Omental fat pad (tissue), 3 donors: ENCODE measurements at regions not wholly inside any gene's neighbourhood (a gene's known extent, or its start where the extent isn't known, plus 50 kb on each side); places are given as distances from the start of the nearest gene placed in this dataset.

Experiments
- ATAC-seq: fragments of 150-250 bp; one replicate; pipeline ENCODE4 v1.9.1; 2016; ENCODE audit warnings: mild to moderate bottlenecking, moderate library complexity; ENCODE audit not compliant: low FRiP score
- DNase-seq: peaks from one replicate; pipeline ENCODE4 v3.0.0-alpha.2; 2019; ENCODE audit warnings: low spot score
- CTCF ChIP-seq, 3 donors: fragments of 450-650 bp; IDR thresholded peaks; one replicate each; pipeline ENCODE4 v1.5.1; 2016 to 2017; ENCODE audit warnings: antibody characterized with exemption in 3 of 3, mild to moderate bottlenecking in 3 of 3, moderate library complexity in 2 of 3

GRCh38 chr7:84704380-84704779, 482.5 kb downstream of the SEMA3D start:
- ATAC-seq (no peak), DNase-seq (no peak)
- TF ChIP-seq CTCF (IDR thresholded peaks at IDR 0.05), result no peak

GRCh38 chr7:84701524-84702306, 485.1 kb downstream of the SEMA3D start:
- no peak for ATAC-seq
- no peak for DNase-seq
- TF ChIP-seq CTCF (IDR thresholded peaks at IDR 0.05), result no peak

- no peak for TF ChIP-seq CTCF (IDR thresholded peaks at IDR 0.05)
- ATAC-seq, result no peak
- no peak for DNase-seq
These were observed 486.1 kb downstream of the SEMA3D start for GRCh38 chr7:84700563-84701370.

GRCh38 chr7:84697506-84697905, 489.4 kb downstream of the SEMA3D start:
- no peak for ATAC-seq
- TF ChIP-seq CTCF (IDR thresholded peaks at IDR 0.05), result no peak

GRCh38 chr7:84693483-84693882, 493.4 kb downstream of the SEMA3D start:
- no peak for DNase-seq
- TF ChIP-seq CTCF (IDR thresholded peaks at IDR 0.05), result no peak
- ATAC-seq, result no peak

More at GRCh38 chr7:84697506-84697905, 489.4 kb downstream of the SEMA3D start:
- DNase-seq, result no peak

GRCh38 chr7:84688671-84689070, 494.1 kb upstream of the SEMA3A start:
- no peak for TF ChIP-seq CTCF (IDR thresholded peaks at IDR 0.05)
- no peak for DNase-seq
- no peak for ATAC-seq
